ENCODE measurements at regions not wholly inside any gene's neighbourhood (a gene's known extent, or its start where the extent isn't known, plus 50 kb on each side); places are given as distances from the start of the nearest gene placed in this dataset.

- H3K4me1 Mint-ChIP-seq (ENCODE audit: unreplicated experiment), result no peaks in the 10 kb centered on the region
- TF ChIP-seq CTCF (IDR thresholded peaks at IDR 0.05), result no peak
- no peak overlapping the region for H3K4me3 Mint-ChIP-seq (ENCODE audit: unreplicated experiment)
- no peaks in the 10 kb centered on the region for H3K27me3 Mint-ChIP-seq (ENCODE audit: unreplicated experiment)
- no peaks in the 10 kb centered on the region for H3K36me3 Mint-ChIP-seq (ENCODE audit: unreplicated experiment)
- no peak for DNase-seq (ENCODE audit: extremely low spot score, unreplicated experiment)
- H3K27ac Mint-ChIP-seq (ENCODE audit: unreplicated experiment), result no peak overlapping the region
- H3K9me3 Mint-ChIP-seq (ENCODE audit: unreplicated experiment), result peaks cover 4% of the 10 kb centered on the region
Observed at GRCh38 chrX:125005863-125006262, 313.8 kb upstream of the TEX13C start.

GRCh38 chrX:125006704-125007103, 313.0 kb upstream of the TEX13C start:
- Mint-ChIP-seq H3K9me3 (ENCODE audit: unreplicated experiment) (peaks cover 4% of the 10 kb centered on the region), H3K4me1 (ENCODE audit: unreplicated experiment) (no peaks in the 10 kb centered on the region), H3K4me3 (ENCODE audit: unreplicated experiment) (no peak overlapping the region), H3K36me3 (ENCODE audit: unreplicated experiment) (no peaks in the 10 kb centered on the region), H3K27me3 (ENCODE audit: unreplicated experiment) (no peaks in the 10 kb centered on the region), H3K27ac (ENCODE audit: unreplicated experiment) (no peak overlapping the region)
- TF ChIP-seq CTCF (IDR thresholded peaks at IDR 0.05), result no peak
- no peak for DNase-seq (ENCODE audit: extremely low spot score, unreplicated experiment)

GRCh38 chrX:125012585-125012984, 307.1 kb upstream of the TEX13C start:
- H3K4me1 Mint-ChIP-seq (ENCODE audit: unreplicated experiment), result no peaks in the 10 kb centered on the region
- no peak overlapping the region for H3K27ac Mint-ChIP-seq (ENCODE audit: unreplicated experiment)
- peaks cover 4% of the 10 kb centered on the region for H3K9me3 Mint-ChIP-seq (ENCODE audit: unreplicated experiment)
- DNase-seq (ENCODE audit: extremely low spot score, unreplicated experiment), result no peak
- TF ChIP-seq CTCF (IDR thresholded peaks at IDR 0.05), result no peak
- H3K36me3 Mint-ChIP-seq (ENCODE audit: unreplicated experiment), result no peaks in the 10 kb centered on the region
- H3K27me3 Mint-ChIP-seq (ENCODE audit: unreplicated experiment), result no peaks in the 10 kb centered on the region
- H3K4me3 Mint-ChIP-seq (ENCODE audit: unreplicated experiment), result no peak overlapping the region

- H3K4me1 Mint-ChIP-seq (ENCODE audit: unreplicated experiment), result no peaks in the 10 kb centered on the region
- H3K36me3 Mint-ChIP-seq (ENCODE audit: unreplicated experiment), result no peaks in the 10 kb centered on the region
- H3K27me3 Mint-ChIP-seq (ENCODE audit: unreplicated experiment), result peaks cover 3% of the 10 kb centered on the region
- H3K9me3 Mint-ChIP-seq (ENCODE audit: unreplicated experiment), result no peaks in the 10 kb centered on the region
- H3K4me3 Mint-ChIP-seq (ENCODE audit: unreplicated experiment), result no peak overlapping the region
- TF ChIP-seq CTCF (IDR thresholded peaks at IDR 0.05), result no peak
- DNase-seq (ENCODE audit: extremely low spot score, unreplicated experiment), result no peak
- H3K27ac Mint-ChIP-seq (ENCODE audit: unreplicated experiment), result no peak overlapping the region
Observed at GRCh38 chrX:125029131-125029530, 290.5 kb upstream of the TEX13C start.

All from osteocyte (in vitro differentiated cells).